ENCODE measurements at regions not wholly inside any gene's neighbourhood (a gene's known extent, or its start where the extent isn't known, plus 50 kb on each side); places are given as distances from the start of the nearest gene placed in this dataset.

DNA sequence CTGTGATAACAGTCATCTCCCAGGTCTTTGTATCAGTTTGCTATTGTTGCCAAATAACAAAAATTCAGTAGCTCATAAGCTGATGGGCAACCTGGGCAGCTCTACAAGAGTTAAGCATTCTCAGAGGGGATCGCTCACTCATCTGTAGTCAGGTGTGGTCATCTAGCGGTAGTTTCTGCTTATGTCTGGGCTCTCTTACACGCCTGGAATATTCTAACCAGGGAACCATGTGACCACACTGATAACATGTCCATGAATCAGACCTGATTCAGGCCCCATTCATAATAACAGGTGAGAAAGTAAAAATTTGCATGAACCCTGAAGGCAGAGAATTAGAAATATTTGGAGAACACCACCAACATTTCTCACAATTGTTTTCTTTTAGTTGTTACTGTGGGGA is 576.1 kb downstream of the SLCO4C1 start:
- TF ChIP-seq EZH2phosphoT487 (conservative IDR thresholded peaks at IDR 0.05; ENCODE audit: low read length) = no peak
- TF ChIP-seq, protein P1, sequence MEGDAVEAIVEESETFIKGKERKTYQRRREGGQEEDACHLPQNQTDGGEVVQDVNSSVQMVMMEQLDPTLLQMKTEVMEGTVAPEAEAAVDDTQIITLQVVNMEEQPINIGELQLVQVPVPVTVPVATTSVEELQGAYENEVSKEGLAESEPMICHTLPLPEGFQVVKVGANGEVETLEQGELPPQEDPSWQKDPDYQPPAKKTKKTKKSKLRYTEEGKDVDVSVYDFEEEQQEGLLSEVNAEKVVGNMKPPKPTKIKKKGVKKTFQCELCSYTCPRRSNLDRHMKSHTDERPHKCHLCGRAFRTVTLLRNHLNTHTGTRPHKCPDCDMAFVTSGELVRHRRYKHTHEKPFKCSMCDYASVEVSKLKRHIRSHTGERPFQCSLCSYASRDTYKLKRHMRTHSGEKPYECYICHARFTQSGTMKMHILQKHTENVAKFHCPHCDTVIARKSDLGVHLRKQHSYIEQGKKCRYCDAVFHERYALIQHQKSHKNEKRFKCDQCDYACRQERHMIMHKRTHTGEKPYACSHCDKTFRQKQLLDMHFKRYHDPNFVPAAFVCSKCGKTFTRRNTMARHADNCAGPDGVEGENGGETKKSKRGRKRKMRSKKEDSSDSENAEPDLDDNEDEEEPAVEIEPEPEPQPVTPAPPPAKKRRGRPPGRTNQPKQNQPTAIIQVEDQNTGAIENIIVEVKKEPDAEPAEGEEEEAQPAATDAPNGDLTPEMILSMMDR (IDR thresholded peaks at IDR 0.05; ENCODE audit: insufficient read depth, low read length, poor library complexity, severe bottlenecking) = no peak

All from SU-DHL-6 (cell line).